ENCODE measurements at regions not wholly inside any gene's neighbourhood (a gene's known extent, or its start where the extent isn't known, plus 50 kb on each side); places are given as distances from the start of the nearest gene placed in this dataset.

GRCh38 chr2:220842901-220843665, 729.0 kb downstream of the EPHA4 start:
- no peaks in the 10 kb centered on the region for H3K4me1 ChIP-seq (ENCODE audit: insufficient read depth)
- WGBS = 92% methylated on average over 4 of the region's 4 CpGs
- H3K36me3 ChIP-seq (ENCODE audit: insufficient read depth) = no peaks in the 10 kb centered on the region
- no peak overlapping the region for H3K27ac ChIP-seq (ENCODE audit: low read depth)
- no peak for DNase-seq (ENCODE audit: extremely low spot score)
- no peak overlapping the region for H3K4me3 ChIP-seq (ENCODE audit: low read depth, low read length)

GRCh38 chr2:220845766-220846273, 726.3 kb downstream of the EPHA4 start:
- 95% methylated on average over 1 of the region's 1 CpG for WGBS
- Histone ChIP-seq H3K27ac (ENCODE audit: low read depth) (no peak overlapping the region), H3K4me3 (ENCODE audit: low read depth, low read length) (no peak overlapping the region), H3K36me3 (ENCODE audit: insufficient read depth) (no peaks in the 10 kb centered on the region), H3K4me1 (ENCODE audit: insufficient read depth) (no peaks in the 10 kb centered on the region)
- no peak for DNase-seq (ENCODE audit: extremely low spot score)

- Histone ChIP-seq H3K27ac (ENCODE audit: low read depth) (no peak overlapping the region), H3K4me3 (ENCODE audit: low read depth, low read length) (no peak overlapping the region), H3K4me1 (ENCODE audit: insufficient read depth) (no peaks in the 10 kb centered on the region), H3K36me3 (ENCODE audit: insufficient read depth) (no peaks in the 10 kb centered on the region)
- no peak for DNase-seq (ENCODE audit: extremely low spot score)
- 88% methylated on average over 3 of the region's 3 CpGs for WGBS
Measured at GRCh38 chr2:220847006-220847405, 725.1 kb downstream of the EPHA4 start.

GRCh38 chr2:220847589-220847988, 724.5 kb downstream of the EPHA4 start:
- 65% methylated on average over 4 of the region's 4 CpGs for WGBS
- no peaks in the 10 kb centered on the region for H3K36me3 ChIP-seq (ENCODE audit: insufficient read depth)
- no peak overlapping the region for H3K4me3 ChIP-seq (ENCODE audit: low read depth, low read length)
- no peak for DNase-seq (ENCODE audit: extremely low spot score)
- H3K27ac ChIP-seq (ENCODE audit: low read depth) = no peak overlapping the region
- no peaks in the 10 kb centered on the region for H3K4me1 ChIP-seq (ENCODE audit: insufficient read depth)

- no peak overlapping the region for H3K27ac ChIP-seq (ENCODE audit: low read depth)
- DNase-seq (ENCODE audit: extremely low spot score) = no peak
- H3K36me3 ChIP-seq (ENCODE audit: insufficient read depth) = no peaks in the 10 kb centered on the region
- no peak overlapping the region for H3K4me3 ChIP-seq (ENCODE audit: low read depth, low read length)
- 90% methylated on average over 5 of the region's 5 CpGs for WGBS
- no peaks in the 10 kb centered on the region for H3K4me1 ChIP-seq (ENCODE audit: insufficient read depth)
Measured at GRCh38 chr2:220849433-220849832, 722.7 kb downstream of the EPHA4 start.

GRCh38 chr2:220850116-220850515, 722.0 kb downstream of the EPHA4 start:
- DNase-seq (ENCODE audit: extremely low spot score) = no peak

GRCh38 chr2:220855296-220855695, 716.8 kb downstream of the EPHA4 start:
- Histone ChIP-seq H3K36me3 (ENCODE audit: insufficient read depth) (no peaks in the 10 kb centered on the region), H3K4me3 (ENCODE audit: low read depth, low read length) (no peak overlapping the region), H3K4me1 (ENCODE audit: insufficient read depth) (no peaks in the 10 kb centered on the region), H3K27ac (ENCODE audit: low read depth) (no peak overlapping the region)
- 57% methylated on average over 2 of the region's 2 CpGs for WGBS
- no peak for DNase-seq (ENCODE audit: extremely low spot score)

More at GRCh38 chr2:220850116-220850515, 722.0 kb downstream of the EPHA4 start:
- H3K4me1 ChIP-seq (ENCODE audit: insufficient read depth) = no peaks in the 10 kb centered on the region
- H3K4me3 ChIP-seq (ENCODE audit: low read depth, low read length) = no peak overlapping the region
- no peaks in the 10 kb centered on the region for H3K36me3 ChIP-seq (ENCODE audit: insufficient read depth)
- WGBS = 49% methylated on average over 3 of the region's 3 CpGs
- no peak overlapping the region for H3K27ac ChIP-seq (ENCODE audit: low read depth)

- Histone ChIP-seq H3K4me3 (ENCODE audit: low read depth, low read length) (no peak overlapping the region), H3K27ac (ENCODE audit: low read depth) (no peak overlapping the region), H3K4me1 (ENCODE audit: insufficient read depth) (no peaks in the 10 kb centered on the region), H3K36me3 (ENCODE audit: insufficient read depth) (no peaks in the 10 kb centered on the region)
- WGBS = 93% methylated on average over 2 of the region's 2 CpGs
- DNase-seq (ENCODE audit: extremely low spot score) = no peak
Measured at GRCh38 chr2:220856486-220856885, 715.6 kb downstream of the EPHA4 start.

GRCh38 chr2:220857368-220857767, 714.7 kb downstream of the EPHA4 start:
- Histone ChIP-seq H3K4me1 (ENCODE audit: insufficient read depth) (no peaks in the 10 kb centered on the region), H3K27ac (ENCODE audit: low read depth) (no peak overlapping the region), H3K4me3 (ENCODE audit: low read depth, low read length) (no peak overlapping the region), H3K36me3 (ENCODE audit: insufficient read depth) (no peaks in the 10 kb centered on the region)
- WGBS = 56% methylated on average over 1 of the region's 1 CpG
- no peak for DNase-seq (ENCODE audit: extremely low spot score)

GRCh38 chr2:220858101-220858500, 714.0 kb downstream of the EPHA4 start:
- Histone ChIP-seq H3K27ac (ENCODE audit: low read depth) (no peak overlapping the region), H3K4me1 (ENCODE audit: insufficient read depth) (no peaks in the 10 kb centered on the region), H3K4me3 (ENCODE audit: low read depth, low read length) (no peak overlapping the region), H3K36me3 (ENCODE audit: insufficient read depth) (no peaks in the 10 kb centered on the region)
- 89% methylated on average over 2 of the region's 2 CpGs for WGBS
- no peak for DNase-seq (ENCODE audit: extremely low spot score)

- DNase-seq (ENCODE audit: extremely low spot score) = no peak
- Histone ChIP-seq H3K4me3 (ENCODE audit: low read depth, low read length) (no peak overlapping the region), H3K4me1 (ENCODE audit: insufficient read depth) (no peaks in the 10 kb centered on the region), H3K36me3 (ENCODE audit: insufficient read depth) (no peaks in the 10 kb centered on the region), H3K27ac (ENCODE audit: low read depth) (no peak overlapping the region)
- 92% methylated on average over 6 of the region's 6 CpGs for WGBS
Measured at GRCh38 chr2:220871909-220872308, 700.2 kb downstream of the EPHA4 start.

- no peak for DNase-seq (ENCODE audit: extremely low spot score)
- Histone ChIP-seq H3K27ac (ENCODE audit: low read depth) (no peak overlapping the region), H3K4me3 (ENCODE audit: low read depth, low read length) (no peak overlapping the region), H3K4me1 (ENCODE audit: insufficient read depth) (no peaks in the 10 kb centered on the region), H3K36me3 (ENCODE audit: insufficient read depth) (no peaks in the 10 kb centered on the region)
- WGBS = 52% methylated on average over 3 of the region's 3 CpGs
Measured at GRCh38 chr2:220876080-220876824, 695.9 kb downstream of the EPHA4 start.

GRCh38 chr2:220877491-220877890, 694.6 kb downstream of the EPHA4 start:
- no peaks in the 10 kb centered on the region for H3K4me1 ChIP-seq (ENCODE audit: insufficient read depth)
- H3K36me3 ChIP-seq (ENCODE audit: insufficient read depth) = no peaks in the 10 kb centered on the region
- WGBS = 86% methylated on average over 2 of the region's 2 CpGs
- H3K4me3 ChIP-seq (ENCODE audit: low read depth, low read length) = no peak overlapping the region
- H3K27ac ChIP-seq (ENCODE audit: low read depth) = no peak overlapping the region
- no peak for DNase-seq (ENCODE audit: extremely low spot score)

- H3K27ac ChIP-seq (ENCODE audit: low read depth) = no peak overlapping the region
- WGBS = 91% methylated on average over 4 of the region's 4 CpGs
- no peak for DNase-seq (ENCODE audit: extremely low spot score)
Measured at GRCh38 chr2:220877897-220878296, 694.2 kb downstream of the EPHA4 start.

More at GRCh38 chr2:220877897-220878296, 694.2 kb downstream of the EPHA4 start:
- Histone ChIP-seq H3K36me3 (ENCODE audit: insufficient read depth) (no peaks in the 10 kb centered on the region), H3K4me1 (ENCODE audit: insufficient read depth) (no peaks in the 10 kb centered on the region), H3K4me3 (ENCODE audit: low read depth, low read length) (no peak overlapping the region)
